ENCODE measurements at regions not wholly inside any gene's neighbourhood (a gene's known extent, or its start where the extent isn't known, plus 50 kb on each side); places are given as distances from the start of the nearest gene placed in this dataset.

GRCh38 chr4:19319607-19320006 lies 932.1 kb upstream of the SLIT2 start:
- no peak overlapping the region for H3K27ac Mint-ChIP-seq
- no peaks in the 10 kb centered on the region for H3K36me3 Mint-ChIP-seq (ENCODE audit: low read depth)
- no peaks in the 10 kb centered on the region for H3K9me3 Mint-ChIP-seq
- no peak overlapping the region for H3K4me3 Mint-ChIP-seq
- no peak for DNase-seq
- H3K27me3 Mint-ChIP-seq (ENCODE audit: low read depth, poor library complexity), result no peaks in the 10 kb centered on the region
- no peak for TF ChIP-seq CTCF (IDR thresholded peaks at IDR 0.05)
- peaks cover 6% of the 10 kb centered on the region for H3K4me1 Mint-ChIP-seq

GRCh38 chr4:19317377-19317776 lies 934.3 kb upstream of the SLIT2 start:
- TF ChIP-seq CTCF (IDR thresholded peaks at IDR 0.05), result no peak
- no peak for DNase-seq
- Mint-ChIP-seq H3K36me3 (ENCODE audit: low read depth) (no peaks in the 10 kb centered on the region), H3K9me3 (no peaks in the 10 kb centered on the region), H3K4me3 (no peak overlapping the region), H3K4me1 (peaks cover 11% of the 10 kb centered on the region), H3K27ac (no peak overlapping the region), H3K27me3 (ENCODE audit: low read depth, poor library complexity) (no peaks in the 10 kb centered on the region)

- H3K4me1 Mint-ChIP-seq, result peaks cover 18% of the 10 kb centered on the region
- H3K9me3 Mint-ChIP-seq, result no peaks in the 10 kb centered on the region
- H3K4me3 Mint-ChIP-seq, result no peak overlapping the region
- H3K36me3 Mint-ChIP-seq (ENCODE audit: low read depth), result no peaks in the 10 kb centered on the region
- no peak for TF ChIP-seq CTCF (IDR thresholded peaks at IDR 0.05)
- H3K27ac Mint-ChIP-seq, result peak overlapping the region; percentile 48
- H3K27me3 Mint-ChIP-seq (ENCODE audit: low read depth, poor library complexity), result no peaks in the 10 kb centered on the region
- no peak for DNase-seq
Observed at GRCh38 chr4:19314116-19314515, 937.6 kb upstream of the SLIT2 start.

GRCh38 chr4:19309378-19309777 lies 942.3 kb upstream of the SLIT2 start:
- H3K27me3 Mint-ChIP-seq (ENCODE audit: low read depth, poor library complexity), result no peaks in the 10 kb centered on the region
- no peak overlapping the region for H3K27ac Mint-ChIP-seq
- no peak for TF ChIP-seq CTCF (IDR thresholded peaks at IDR 0.05)
- no peak for DNase-seq
- peaks cover 19% of the 10 kb centered on the region for H3K9me3 Mint-ChIP-seq
- no peak overlapping the region for H3K4me3 Mint-ChIP-seq
- H3K36me3 Mint-ChIP-seq (ENCODE audit: low read depth), result no peaks in the 10 kb centered on the region
- peaks cover 20% of the 10 kb centered on the region for H3K4me1 Mint-ChIP-seq

- peaks cover 19% of the 10 kb centered on the region for H3K9me3 Mint-ChIP-seq
- TF ChIP-seq CTCF (IDR thresholded peaks at IDR 0.05), result no peak
- H3K4me1 Mint-ChIP-seq, result peaks cover 2% of the 10 kb centered on the region
- no peak overlapping the region for H3K27ac Mint-ChIP-seq
- no peaks in the 10 kb centered on the region for H3K27me3 Mint-ChIP-seq (ENCODE audit: low read depth, poor library complexity)
- H3K4me3 Mint-ChIP-seq, result no peak overlapping the region
- no peaks in the 10 kb centered on the region for H3K36me3 Mint-ChIP-seq (ENCODE audit: low read depth)
- no peak for DNase-seq
Observed at GRCh38 chr4:19304028-19304427, 947.7 kb upstream of the SLIT2 start.

- Mint-ChIP-seq H3K27me3 (ENCODE audit: low read depth, poor library complexity) (no peaks in the 10 kb centered on the region), H3K4me1 (no peaks in the 10 kb centered on the region)
Observed at GRCh38 chr4:19301527-19301926, 950.2 kb upstream of the SLIT2 start.

More at GRCh38 chr4:19301527-19301926, 950.2 kb upstream of the SLIT2 start:
- Mint-ChIP-seq H3K4me3 (no peak overlapping the region), H3K9me3 (peaks cover 16% of the 10 kb centered on the region), H3K36me3 (ENCODE audit: low read depth) (no peaks in the 10 kb centered on the region), H3K27ac (no peak overlapping the region)
- TF ChIP-seq CTCF (IDR thresholded peaks at IDR 0.05), result no peak
- DNase-seq, result no peak
